ENCODE measurements at regions not wholly inside any gene's neighbourhood (a gene's known extent, or its start where the extent isn't known, plus 50 kb on each side); places are given as distances from the start of the nearest gene placed in this dataset.
"Not testable (repeated sequence)": the region's sequence is repeated elsewhere in the genome, so short reads cannot be mapped to it uniquely, and the experiment has no call there.

GRCh38 chr10:3961082-3961481 is 176.1 kb upstream of the KLF6 start:
- no peak for DNase-seq (ENCODE audit: low read depth in 2 of 2)

- DNase-seq (ENCODE audit: low read depth in 2 of 2): no peak
Measured at GRCh38 chr10:3960496-3960895, 175.5 kb upstream of the KLF6 start.

GRCh38 chr10:3959370-3960325 is 174.6 kb upstream of the KLF6 start:
- DNase-seq (ENCODE audit: low read depth in 2 of 2): no peak

- no peak for DNase-seq (ENCODE audit: low read depth in 2 of 2)
Measured at GRCh38 chr10:3958472-3958996, 173.5 kb upstream of the KLF6 start.

GRCh38 chr10:3955955-3956617 is 171.1 kb upstream of the KLF6 start:
- no peak for DNase-seq (ENCODE audit: low read depth in 2 of 2)

- no peak for DNase-seq (ENCODE audit: low read depth in 2 of 2)
Measured at GRCh38 chr10:3955493-3955892, 170.5 kb upstream of the KLF6 start.

- no peak for DNase-seq (ENCODE audit: low read depth in 2 of 2)
Measured at GRCh38 chr10:3954615-3955014, 169.6 kb upstream of the KLF6 start.

- DNase-seq (ENCODE audit: low read depth in 2 of 2): not testable (repeated sequence)
Measured at GRCh38 chr10:3954007-3954406, 169.0 kb upstream of the KLF6 start.

GRCh38 chr10:3951993-3952392 is 167.0 kb upstream of the KLF6 start:
- DNase-seq (ENCODE audit: low read depth in 2 of 2): no peak

- no peak for DNase-seq (ENCODE audit: low read depth in 2 of 2)
Measured at GRCh38 chr10:3950676-3951275, 165.8 kb upstream of the KLF6 start.

GRCh38 chr10:3949711-3950110 is 164.7 kb upstream of the KLF6 start:
- DNase-seq (ENCODE audit: low read depth in 2 of 2): no peak

- DNase-seq (ENCODE audit: low read depth in 2 of 2): peak; percentile 21 to 51
Measured at GRCh38 chr10:3948843-3949242, 163.8 kb upstream of the KLF6 start.

GRCh38 chr10:3946234-3947229 is 161.5 kb upstream of the KLF6 start:
- no peak for DNase-seq (ENCODE audit: low read depth in 2 of 2)

GRCh38 chr10:3945026-3945425 is 160.0 kb upstream of the KLF6 start:
- DNase-seq (ENCODE audit: low read depth in 2 of 2): no peak

GRCh38 chr10:3944591-3944990 is 159.6 kb upstream of the KLF6 start:
- DNase-seq (ENCODE audit: low read depth in 2 of 2): no peak

- DNase-seq (ENCODE audit: low read depth in 2 of 2): no peak
Measured at GRCh38 chr10:3943695-3944257, 158.8 kb upstream of the KLF6 start.

GRCh38 chr10:3942937-3943489 is 158.0 kb upstream of the KLF6 start:
- no peak for DNase-seq (ENCODE audit: low read depth in 2 of 2)

- no peak for DNase-seq (ENCODE audit: low read depth in 2 of 2)
Measured at GRCh38 chr10:3941676-3942075, 156.7 kb upstream of the KLF6 start.

GRCh38 chr10:3936422-3937040 is 151.5 kb upstream of the KLF6 start:
- DNase-seq (ENCODE audit: low read depth in 2 of 2): no peak

GRCh38 chr10:3935933-3936359 is 150.9 kb upstream of the KLF6 start:
- DNase-seq (ENCODE audit: low read depth in 2 of 2): no peak
